ENCODE measurements at regions not wholly inside any gene's neighbourhood (a gene's known extent, or its start where the extent isn't known, plus 50 kb on each side); places are given as distances from the start of the nearest gene placed in this dataset.

DNA sequence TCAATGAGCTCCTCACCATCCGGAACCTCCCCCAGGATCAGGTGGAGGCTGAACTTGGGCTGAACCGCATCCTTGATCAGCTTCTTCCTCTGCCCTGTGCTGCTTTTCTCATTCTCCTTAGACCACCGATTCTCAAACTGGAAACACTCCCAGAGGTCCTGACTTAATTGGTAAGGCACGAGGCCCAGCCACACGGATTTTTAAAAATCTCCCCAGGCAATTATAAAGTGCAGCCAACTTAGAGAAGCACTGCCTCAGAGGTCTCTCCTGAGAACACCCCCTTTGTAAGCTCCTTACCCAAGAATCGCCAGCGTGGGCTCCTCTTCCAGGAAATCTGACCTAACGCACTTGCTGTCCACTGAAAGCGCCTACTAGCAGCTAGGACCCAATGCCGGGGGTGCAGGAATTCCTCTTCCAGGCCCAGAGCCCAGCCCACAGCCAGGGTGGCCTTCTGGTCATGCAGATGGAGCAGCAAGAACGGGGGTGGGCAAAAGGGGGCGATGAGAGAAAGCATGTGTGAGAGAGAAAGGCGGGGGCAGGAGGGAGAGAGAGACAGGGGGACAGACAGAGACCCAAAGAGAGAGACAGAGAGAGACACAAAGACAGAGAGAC, 66.9 kb upstream of the CACNA1A start:
- DNase-seq (ENCODE audit: low spot score): peak; percentile 39
- Mint-ChIP-seq H3K9me3 (peaks cover 14% of the 10 kb centered on the region), H3K27ac (peak overlapping the region; percentile 40), H3K36me3 (no peaks in the 10 kb centered on the region), H3K27me3 (ENCODE audit: insufficient read depth, low read depth) (peaks cover 9% of the 10 kb centered on the region), H3K4me3 (no peak overlapping the region), H3K4me1 (no peaks in the 10 kb centered on the region)
- no peaks in the 10 kb centered on the region for H3K27me3 ChIP-seq
- H3K36me3 ChIP-seq: no peaks in the 10 kb centered on the region
- H3K4me1 ChIP-seq: no peaks in the 10 kb centered on the region
- TF ChIP-seq, protein P1, sequence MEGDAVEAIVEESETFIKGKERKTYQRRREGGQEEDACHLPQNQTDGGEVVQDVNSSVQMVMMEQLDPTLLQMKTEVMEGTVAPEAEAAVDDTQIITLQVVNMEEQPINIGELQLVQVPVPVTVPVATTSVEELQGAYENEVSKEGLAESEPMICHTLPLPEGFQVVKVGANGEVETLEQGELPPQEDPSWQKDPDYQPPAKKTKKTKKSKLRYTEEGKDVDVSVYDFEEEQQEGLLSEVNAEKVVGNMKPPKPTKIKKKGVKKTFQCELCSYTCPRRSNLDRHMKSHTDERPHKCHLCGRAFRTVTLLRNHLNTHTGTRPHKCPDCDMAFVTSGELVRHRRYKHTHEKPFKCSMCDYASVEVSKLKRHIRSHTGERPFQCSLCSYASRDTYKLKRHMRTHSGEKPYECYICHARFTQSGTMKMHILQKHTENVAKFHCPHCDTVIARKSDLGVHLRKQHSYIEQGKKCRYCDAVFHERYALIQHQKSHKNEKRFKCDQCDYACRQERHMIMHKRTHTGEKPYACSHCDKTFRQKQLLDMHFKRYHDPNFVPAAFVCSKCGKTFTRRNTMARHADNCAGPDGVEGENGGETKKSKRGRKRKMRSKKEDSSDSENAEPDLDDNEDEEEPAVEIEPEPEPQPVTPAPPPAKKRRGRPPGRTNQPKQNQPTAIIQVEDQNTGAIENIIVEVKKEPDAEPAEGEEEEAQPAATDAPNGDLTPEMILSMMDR (IDR thresholded peaks at IDR 0.05): no peak
- TF ChIP-seq EZH2phosphoT487 (IDR thresholded peaks at IDR 0.05) (no peak), EZH2 (IDR thresholded peaks at IDR 0.05) (no peak)
- H3K27ac ChIP-seq: no peak overlapping the region
- H3K9ac ChIP-seq: no peak overlapping the region
- no peaks in the 10 kb centered on the region for H3F3A ChIP-seq (ENCODE audit: low read depth)
- no peak overlapping the region for H3K4me3 ChIP-seq
- no peak overlapping the region for H2AFZ ChIP-seq (replicated peaks)
- no peak overlapping the region for H3K4me2 ChIP-seq
- H3K79me2 ChIP-seq (ENCODE audit: low read depth): no peaks in the 10 kb centered on the region
- H3K9me3 ChIP-seq (ENCODE audit: low read depth): peaks cover 13% of the 10 kb centered on the region
- H4K20me1 ChIP-seq (ENCODE audit: low read depth): no peaks in the 10 kb centered on the region

DNA sequence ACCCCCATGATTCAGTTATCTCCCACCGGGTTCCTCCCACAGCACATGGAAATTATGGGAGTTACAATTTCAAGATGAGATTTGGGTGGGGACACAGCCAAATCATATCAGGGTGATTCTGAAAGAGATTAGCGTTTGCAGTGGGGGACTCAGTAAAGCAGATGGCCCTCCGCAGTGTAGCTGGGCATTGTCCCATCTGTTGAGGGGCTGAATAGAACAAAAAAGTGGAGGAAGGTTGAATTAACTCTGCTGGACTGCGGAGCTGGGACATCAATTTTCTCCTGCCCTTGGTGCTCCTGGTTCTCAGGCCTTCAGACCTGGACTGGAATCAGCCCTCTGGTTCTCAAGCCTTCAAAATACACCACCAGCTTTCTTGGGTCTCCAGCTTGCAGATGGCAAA, 55.2 kb upstream of the CACNA1A start:
- Histone ChIP-seq H3K36me3 (no peaks in the 10 kb centered on the region), H3K4me2 (no peak overlapping the region), H2AFZ (replicated peaks) (no peak overlapping the region), H3K4me1 (no peaks in the 10 kb centered on the region), H3K9me3 (ENCODE audit: low read depth) (no peaks in the 10 kb centered on the region), H3K27me3 (peaks cover 20% of the 10 kb centered on the region), H3K27ac (no peak overlapping the region), H4K20me1 (ENCODE audit: low read depth) (no peaks in the 10 kb centered on the region), H3K79me2 (ENCODE audit: low read depth) (no peaks in the 10 kb centered on the region), H3K4me3 (no peak overlapping the region), H3F3A (ENCODE audit: low read depth) (no peaks in the 10 kb centered on the region), H3K9ac (no peak overlapping the region)
- TF ChIP-seq, protein P1 (IDR thresholded peaks at IDR 0.05): no peak
- TF ChIP-seq EZH2phosphoT487 (IDR thresholded peaks at IDR 0.05): no peak
- no peak for TF ChIP-seq EZH2 (IDR thresholded peaks at IDR 0.05)
- Mint-ChIP-seq H3K36me3 (no peaks in the 10 kb centered on the region), H3K27ac (no peak overlapping the region), H3K9me3 (no peaks in the 10 kb centered on the region), H3K27me3 (ENCODE audit: insufficient read depth, low read depth) (peaks cover 16% of the 10 kb centered on the region), H3K4me1 (no peaks in the 10 kb centered on the region), H3K4me3 (no peak overlapping the region)
- no peak for DNase-seq (ENCODE audit: low spot score)

DNA sequence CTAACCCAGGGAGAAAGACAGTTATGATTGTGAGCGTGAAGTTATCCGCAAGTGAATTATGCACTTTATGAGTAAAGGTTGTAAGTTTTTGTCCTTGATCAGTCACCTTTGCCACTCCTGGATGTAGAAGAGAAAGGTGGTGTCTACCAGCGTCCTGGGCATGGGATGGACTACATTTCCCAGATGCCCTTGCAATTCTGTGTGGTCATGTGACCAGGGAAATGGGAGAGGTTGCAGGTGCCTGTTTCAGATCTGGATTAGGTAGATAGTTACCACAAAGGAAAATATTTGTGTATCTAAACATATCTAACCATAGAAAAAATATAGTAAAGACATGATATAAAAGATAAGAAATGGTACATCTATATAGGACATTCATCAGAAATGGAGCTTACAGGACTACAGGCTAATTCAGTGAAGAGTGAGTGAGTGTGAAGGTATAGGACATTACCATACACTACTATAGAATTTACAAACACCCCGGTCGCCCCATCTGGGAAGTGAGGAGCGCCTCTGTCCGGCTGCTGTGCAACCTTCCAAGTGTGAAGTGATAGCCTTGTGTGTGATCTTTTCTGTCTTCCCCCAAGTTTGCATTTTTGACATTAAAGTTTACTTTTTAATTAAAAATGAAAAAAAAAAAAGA, 51.6 kb upstream of the CACNA1A start:
- peak; percentile 57 for DNase-seq (ENCODE audit: low spot score)
- no peaks in the 10 kb centered on the region for H4K20me1 ChIP-seq (ENCODE audit: low read depth)
- H3K27ac ChIP-seq: no peak overlapping the region
- no peaks in the 10 kb centered on the region for H3K36me3 ChIP-seq
- H3K9me3 ChIP-seq (ENCODE audit: low read depth): no peaks in the 10 kb centered on the region
- no peak overlapping the region for H3K27ac Mint-ChIP-seq
- no peaks in the 10 kb centered on the region for H3K9me3 Mint-ChIP-seq
- H3K4me3 ChIP-seq: no peak overlapping the region
- H3K36me3 Mint-ChIP-seq: no peaks in the 10 kb centered on the region
- TF ChIP-seq, protein P1 (IDR thresholded peaks at IDR 0.05): no peak
- TF ChIP-seq EZH2phosphoT487 (IDR thresholded peaks at IDR 0.05) (no peak), EZH2 (IDR thresholded peaks at IDR 0.05) (no peak)
- no peaks in the 10 kb centered on the region for H3F3A ChIP-seq (ENCODE audit: low read depth)
- peaks cover 20% of the 10 kb centered on the region for H3K27me3 ChIP-seq
- peak overlapping the region; percentile 68 for H2AFZ ChIP-seq (replicated peaks)
- H3K4me2 ChIP-seq: no peak overlapping the region
- H3K27me3 Mint-ChIP-seq (ENCODE audit: insufficient read depth, low read depth): peaks cover 15% of the 10 kb centered on the region
- no peak overlapping the region for H3K9ac ChIP-seq
- peaks cover 8% of the 10 kb centered on the region for H3K4me1 Mint-ChIP-seq
- H3K4me3 Mint-ChIP-seq: no peak overlapping the region
- H3K79me2 ChIP-seq (ENCODE audit: low read depth): no peaks in the 10 kb centered on the region
- H3K4me1 ChIP-seq: peaks cover 6% of the 10 kb centered on the region
